Stimulated activated CD4-positive, alpha-beta T cell treated with anti-CD3 and anti-CD28 coated beads, Interleukin-15, amount 100 ng/mL, for 24 hours (primary cell): ENCODE measurements at regions not wholly inside any gene's neighbourhood (a gene's known extent, or its start where the extent isn't known, plus 50 kb on each side); places are given as distances from the start of the nearest gene placed in this dataset.
"Not testable (repeated sequence)": the region's sequence is repeated elsewhere in the genome, so short reads cannot be mapped to it uniquely, and the experiment has no call there.

Experiments
- DNase-seq: peaks from one replicate; pipeline ENCODE4 v3.0.0-alpha.2; 2020

- no peak for DNase-seq
Measured at GRCh38 chr6:119677384-119677783, 327.8 kb upstream of the MAN1A1 start.

DNA sequence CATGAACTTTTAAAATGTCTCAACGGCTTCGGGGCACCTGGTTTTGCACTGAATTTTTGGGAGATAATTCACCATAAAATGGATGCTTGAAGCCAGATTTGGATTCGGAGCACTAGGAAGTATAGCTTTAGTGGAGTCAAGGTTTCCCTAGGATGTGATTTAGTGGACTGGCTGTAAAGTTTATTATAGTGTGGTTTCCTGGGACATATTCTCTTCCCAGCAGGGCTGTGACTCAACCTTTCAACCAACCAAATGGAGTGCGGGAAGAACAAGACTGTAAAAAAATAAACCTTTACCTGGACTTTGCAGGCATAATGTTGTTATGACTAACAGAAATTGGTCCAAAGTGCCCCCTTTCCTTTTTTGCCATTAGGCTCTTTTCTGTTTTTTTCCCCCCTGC lies 327.4 kb upstream of the MAN1A1 start:
- no peak for DNase-seq

GRCh38 chr6:119676230-119676629 lies 326.7 kb upstream of the MAN1A1 start:
- DNase-seq = no peak

- DNase-seq = no peak
Measured at GRCh38 chr6:119673741-119674140, 324.2 kb upstream of the MAN1A1 start.

GRCh38 chr6:119672725-119673124 lies 323.2 kb upstream of the MAN1A1 start:
- DNase-seq = no peak

- no peak for DNase-seq
Measured at GRCh38 chr6:119671105-119671504, 321.5 kb upstream of the MAN1A1 start.

DNA sequence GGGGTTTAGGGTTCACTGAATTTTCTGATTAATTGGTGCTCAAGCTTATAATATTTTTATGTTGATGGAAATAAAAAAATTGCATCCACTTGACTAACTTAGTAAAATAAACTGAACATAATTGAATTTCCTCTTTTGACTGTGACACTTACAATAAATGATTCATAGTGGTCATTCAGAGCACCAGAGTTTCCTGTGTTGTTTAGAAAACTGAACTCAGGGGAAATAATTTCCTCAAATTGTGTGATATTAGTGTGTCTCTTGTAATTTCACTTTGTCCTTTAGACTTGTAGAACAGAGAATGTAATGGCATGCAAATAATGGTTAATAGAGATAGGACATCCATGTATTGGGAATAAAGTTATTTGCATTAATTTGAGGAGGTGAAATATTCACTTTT lies 319.7 kb upstream of the MAN1A1 start:
- DNase-seq = no peak

DNA sequence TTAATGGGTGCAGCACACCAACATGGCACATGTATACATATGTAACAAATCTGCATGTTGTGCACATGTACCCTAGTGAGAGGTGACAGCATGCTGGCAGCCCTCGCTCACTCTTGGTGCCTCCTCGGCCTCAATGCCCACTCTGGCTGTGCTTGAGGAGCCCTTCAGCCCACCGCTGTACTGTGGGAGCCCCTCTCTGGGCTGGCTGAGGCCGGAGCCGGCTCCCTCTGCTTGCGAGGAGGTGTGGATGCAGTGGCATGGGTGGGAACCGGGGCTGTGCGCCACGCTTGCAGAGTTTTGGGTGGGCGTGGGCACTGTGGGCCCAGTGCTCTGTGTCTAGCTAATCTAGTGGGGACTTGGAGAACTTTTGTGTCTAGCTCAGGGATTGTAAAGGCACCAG lies 315.9 kb upstream of the MAN1A1 start:
- not testable (repeated sequence) for DNase-seq

- no peak for DNase-seq
Measured at GRCh38 chr6:119661628-119662027, 312.1 kb upstream of the MAN1A1 start.

DNA sequence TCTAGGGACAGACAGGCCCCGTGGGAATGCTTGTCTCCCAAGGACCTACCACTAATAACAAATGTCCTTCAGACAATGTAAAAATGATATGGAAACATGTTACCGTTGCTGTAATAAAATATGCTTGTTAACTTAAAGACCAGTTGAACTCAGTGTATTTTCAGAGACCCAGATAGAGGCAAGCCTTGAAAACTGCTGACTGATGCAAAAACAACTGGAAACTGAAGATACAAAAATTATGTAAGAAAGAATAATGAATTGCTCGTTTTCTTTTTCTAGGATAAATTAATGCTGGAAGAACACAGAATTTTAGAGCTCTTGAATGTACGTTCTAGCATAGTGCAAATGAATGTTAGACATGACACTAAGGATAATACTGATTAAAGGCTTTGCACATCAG lies 311.5 kb upstream of the MAN1A1 start:
- no peak for DNase-seq

GRCh38 chr6:119658917-119659316 lies 309.4 kb upstream of the MAN1A1 start:
- no peak for DNase-seq

DNA sequence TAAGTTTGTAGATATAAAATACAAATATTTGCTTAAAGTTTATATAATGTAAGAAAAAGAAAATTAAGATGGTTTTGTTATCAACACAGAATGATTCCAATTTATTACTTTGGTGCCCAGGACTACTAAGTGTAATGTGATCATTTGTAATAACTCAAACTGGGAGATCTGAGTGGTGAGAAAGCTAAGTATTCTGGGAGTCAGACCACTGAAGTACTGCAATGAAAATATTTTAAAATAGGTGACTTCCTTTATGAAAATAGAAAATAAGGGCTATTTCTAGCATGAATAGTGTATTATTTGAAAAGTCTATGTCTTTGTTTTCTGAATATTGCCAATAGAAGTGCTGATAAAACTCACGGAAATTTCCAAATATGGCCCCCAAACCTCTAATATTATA lies 305.6 kb upstream of the MAN1A1 start:
- DNase-seq = no peak

- no peak for DNase-seq
Measured at GRCh38 chr6:119653329-119653728, 303.8 kb upstream of the MAN1A1 start.

DNA sequence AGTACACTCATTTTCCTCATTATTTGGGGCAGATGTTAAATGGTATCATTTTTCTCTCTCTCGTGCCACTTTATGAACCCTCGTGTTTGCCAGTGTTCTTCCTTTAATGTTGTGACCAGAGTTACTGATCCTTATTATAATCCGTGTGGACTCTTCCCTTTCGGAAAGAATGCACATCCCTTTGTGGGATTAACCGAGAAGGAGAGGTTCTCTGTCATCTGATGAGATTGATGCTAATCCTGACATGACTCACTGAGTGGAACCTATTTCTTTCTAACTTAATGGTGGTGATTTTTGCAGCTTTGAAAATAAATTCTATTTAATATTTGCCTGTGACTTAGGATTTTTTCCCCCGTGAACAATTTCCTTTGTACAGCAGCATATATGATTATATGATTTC lies 300.0 kb upstream of the MAN1A1 start:
- DNase-seq = no peak

DNA sequence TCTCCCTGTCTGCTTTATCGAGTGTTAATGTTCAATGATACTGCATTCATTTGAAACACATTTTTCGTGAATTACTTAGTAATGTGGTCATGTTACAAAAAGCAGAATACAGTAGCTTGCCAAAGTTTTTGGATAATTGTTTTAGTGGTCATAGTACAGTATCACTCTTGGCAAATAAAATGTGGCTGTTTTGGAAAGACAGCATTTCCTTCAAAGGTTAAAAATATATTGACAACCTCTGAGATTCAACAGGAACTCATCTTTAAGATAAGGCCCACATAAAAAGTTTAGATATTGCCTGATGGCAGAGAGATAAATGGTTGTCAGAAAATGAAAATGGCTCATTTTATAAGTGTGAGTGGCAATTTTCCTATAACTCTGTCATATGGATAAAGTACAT lies 297.7 kb upstream of the MAN1A1 start:
- DNase-seq = no peak

DNA sequence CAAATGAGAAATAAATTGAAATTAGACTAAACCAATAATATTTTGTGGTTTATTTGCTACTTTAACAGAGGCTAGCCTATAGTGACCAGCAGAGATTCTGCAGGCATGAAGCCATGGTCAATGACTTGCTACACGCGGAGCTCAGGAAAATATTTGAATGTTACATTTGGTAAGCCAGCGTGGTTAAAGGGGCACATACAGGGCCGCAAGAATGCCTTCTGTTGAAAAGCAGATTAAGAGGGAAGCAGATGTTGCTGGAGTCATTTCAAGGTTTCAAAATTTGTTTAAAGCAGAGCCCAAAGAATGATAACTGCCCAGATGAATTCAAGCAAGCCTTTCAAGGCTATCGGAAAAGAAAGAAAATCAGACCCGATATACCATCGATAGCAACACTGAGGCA lies 294.3 kb upstream of the MAN1A1 start:
- DNase-seq = no peak

DNA sequence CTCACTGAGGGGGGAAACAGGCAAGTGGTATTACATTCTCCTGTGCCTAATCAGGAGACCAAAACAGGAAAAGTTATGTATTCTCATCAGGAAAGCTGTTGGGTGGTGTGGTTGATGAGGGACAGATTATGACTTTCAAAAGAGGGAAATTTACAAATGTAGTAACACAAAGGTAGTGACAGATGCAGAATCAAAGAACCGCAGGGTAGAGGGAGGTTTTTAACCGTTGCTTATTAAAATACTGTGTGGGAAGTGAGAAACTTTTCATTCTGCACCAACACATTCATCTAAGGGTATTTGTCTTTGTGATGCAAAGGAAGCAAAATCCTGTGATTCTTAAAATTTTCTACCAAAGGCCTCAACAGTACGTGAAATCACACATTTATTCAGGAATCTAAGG lies 288.2 kb upstream of the MAN1A1 start:
- no peak for DNase-seq

GRCh38 chr6:119636060-119636459 lies 286.5 kb upstream of the MAN1A1 start:
- DNase-seq = no peak

- no peak for DNase-seq
Measured at GRCh38 chr6:119633461-119633860, 283.9 kb upstream of the MAN1A1 start.

- no peak for DNase-seq
Measured at GRCh38 chr6:119630561-119631192, 281.1 kb upstream of the MAN1A1 start.

GRCh38 chr6:119628691-119629594 lies 279.4 kb upstream of the MAN1A1 start:
- no peak for DNase-seq

GRCh38 chr6:119627908-119628669 lies 278.5 kb upstream of the MAN1A1 start:
- DNase-seq = no peak

GRCh38 chr6:119626884-119627619 lies 277.5 kb upstream of the MAN1A1 start:
- no peak for DNase-seq
